K562 (cell line): ENCODE measurements at regions not wholly inside any gene's neighbourhood (a gene's known extent, or its start where the extent isn't known, plus 50 kb on each side); places are given as distances from the start of the nearest gene placed in this dataset.

Experiments used
- ATAC-seq: fragments of 200-7000 bp; cut with Tn5 transposase; 3 replicates; pipeline ENCODE4 v1.9.1; 2020; ENCODE audit warnings: moderate library complexity
- BruUV-seq: library from RNA; stranded (reverse); fragments of 400-500 nt; replicated peaks from 2 replicates; lab custom pipeline; 2021; lab: Mats Ljungman, UMichigan
- CTCF ChIA-PET: fragments of 300-600 bp; formaldehyde crosslinking; extraction: SDS; loops from one replicate; lab custom pipeline; 2021; ENCODE audit warnings: low intra/inter-chr PET ratio; lab: Yijun Ruan, JAX
- POLR2A ChIA-PET: fragments of 300-600, 350-650 bp; sonication (Branson Sonifier 250); formaldehyde crosslinking; extraction: SDS; loops from one replicate; lab custom pipeline; 2021; ENCODE audit warnings: antibody characterized with exemption, inconsistent platforms; lab: Yijun Ruan, JAX
- DNase-seq, 4 experiments: peaks; one replicate each; pipeline versions ENCODE4 v3.0.0 to v3.0.0-alpha.2; 2011 to 2018; ENCODE audit warnings: low spot score in 3 of 4, mixed read lengths in 3 of 4; ENCODE audit errors: extremely low read depth in 1 of 4
- FAIRE-seq: peaks from 2 replicates; lab custom pipeline; 2011; peaks lifted over from hg19 to GRCh38; lab: Jason Lieb, UNC
- H2AFZ ChIP-seq: 2 replicates; pipeline ENCODE4 v1.6.0; 2011; ENCODE audit warnings: low read depth, low read length, control low read depth, inconsistent platforms
- H3K27ac ChIP-seq: fragments of 200-600 bp; 3 replicates; pipeline ENCODE4 v1.8.0; 2011; ENCODE audit warnings: low read depth, mild to moderate bottlenecking, control low read depth, inconsistent platforms, low read length, moderate library complexity, mixed read lengths; ENCODE audit errors: extremely low read depth
- H3K27me3 ChIP-seq, 2 experiments: fragments of 300-600 bp in 1 of 2; 2 replicates in 1 of 2; 3 replicates in 1 of 2; pipeline versions ENCODE4 v1.6.0 to v1.8.0; 2011; ENCODE audit warnings: inconsistent platforms in 2 of 2, low read length in 2 of 2, mild to moderate bottlenecking in 1 of 2, mixed read lengths in 1 of 2, moderate library complexity in 1 of 2; ENCODE audit not compliant: control insufficient read depth in 2 of 2, insufficient read depth in 2 of 2
- H3K36me3 ChIP-seq: fragments of 300-600 bp; 3 replicates; pipeline ENCODE4 v1.8.0; 2011; ENCODE audit warnings: mild to moderate bottlenecking, low read length, inconsistent platforms; ENCODE audit not compliant: control insufficient read depth, insufficient read depth
- H3K4me1 ChIP-seq, 2 experiments: fragments of 200-600 bp in 1 of 2; replicated peaks in 1 of 2; 2 replicates in 1 of 2; 3 replicates in 1 of 2; pipeline versions ENCODE4 v1.5.1 to v1.8.0; 2011; ENCODE audit warnings: inconsistent platforms in 2 of 2, low read length in 2 of 2, mild to moderate bottlenecking in 1 of 2, mixed read lengths in 1 of 2, moderate library complexity in 1 of 2; ENCODE audit not compliant: control insufficient read depth in 2 of 2, insufficient read depth in 2 of 2
- H3K4me2 ChIP-seq: 2 replicates; pipeline ENCODE4 v1.6.1; 2011; ENCODE audit warnings: low read length, control low read depth, inconsistent platforms, mixed read lengths; ENCODE audit not compliant: insufficient read depth
- H3K4me3 ChIP-seq: fragments of 200-600 bp; sonication (generic), shearing (Covaris generic); 2 replicates; pipeline ENCODE4 v1.5.1; 2016; ENCODE audit warnings: control low read depth, inconsistent platforms
- H3K79me2 ChIP-seq: fragments of 200-600 bp; 3 replicates; pipeline ENCODE4 v1.8.0; 2011; ENCODE audit warnings: low read length, inconsistent platforms; ENCODE audit not compliant: control insufficient read depth, insufficient read depth
- H3K9ac ChIP-seq, 2 experiments: 2 replicates each; pipeline versions ENCODE4 v1.6.0 to v1.6.1; 2011; ENCODE audit warnings: low read depth in 2 of 2, low read length in 2 of 2, control low read depth in 1 of 2, inconsistent platforms in 1 of 2, mild to moderate bottlenecking in 1 of 2, mixed read lengths in 1 of 2; ENCODE audit not compliant: insufficient read depth in 1 of 2
- H3K9me1 ChIP-seq: one replicate; pipeline ENCODE4 v1.6.0; 2011; ENCODE audit warnings: inconsistent platforms, mild to moderate bottlenecking, low read length, moderate library complexity; ENCODE audit not compliant: control insufficient read depth, insufficient read depth
- H3K9me3 ChIP-seq: replicated peaks from 2 replicates; pipeline ENCODE4 v1.5.1; 2011; ENCODE audit warnings: low read depth, low read length, inconsistent platforms; ENCODE audit not compliant: control insufficient read depth, insufficient read depth
- H4K20me1 ChIP-seq: replicated peaks from 2 replicates; pipeline ENCODE4 v1.6.1; 2011; ENCODE audit warnings: low read length, inconsistent platforms, mixed read lengths; ENCODE audit not compliant: control insufficient read depth, insufficient read depth
- BRD4 ChIP-seq: fragments of 200-600 bp; sonication (generic); IDR thresholded peaks from 2 replicates; pipeline ENCODE4 v1.6.1; 2017; ENCODE audit warnings: inconsistent platforms
- E2F8 ChIP-seq: fragments of 450-650 bp; IDR thresholded peaks from 2 replicates; pipeline ENCODE4 v1.7.1; 2018; ENCODE audit warnings: mild to moderate bottlenecking, low read depth; ENCODE audit not compliant: partially characterized antibody
- GATAD2A ChIP-seq: fragments of 450-650 bp; IDR thresholded peaks from 2 replicates; pipeline ENCODE4 v1.6.1; 2017
- HCFC1 ChIP-seq: IDR thresholded peaks from 2 replicates; pipeline ENCODE4 v1.6.1; 2012; ENCODE audit warnings: low read depth, low read length, improper control_type of control experiment
- L3MBTL2 ChIP-seq: fragments of 450-650 bp; IDR thresholded peaks from 2 replicates; pipeline ENCODE4 v1.6.1; 2016; ENCODE audit warnings: mild to moderate bottlenecking, moderate library complexity
- NR2C2 ChIP-seq, 2 experiments: fragments of 200-800 bp in 1 of 2; sonication (Bioruptor generic) in 1 of 2; sonication (generic) in 1 of 2; formaldehyde crosslinking in 1 of 2; IDR thresholded peaks; 2 replicates each; pipeline versions ENCODE4 v1.6.1 to v1.8.0; 2016 to 2022; ENCODE audit warnings: mild to moderate bottlenecking in 1 of 2, missing compliant biosample characterization in 1 of 2, missing genetic modification characterization in 1 of 2, missing genetic modification reagents in 1 of 2
- PTRF ChIP-seq: fragments of 450-650 bp; IDR thresholded peaks from 2 replicates; pipeline ENCODE4 v1.6.1; 2016; ENCODE audit warnings: mild to moderate bottlenecking, missing genetic modification characterization, missing compliant biosample characterization
- RHOXF2B ChIP-seq: fragments of 250-450 bp; sonication (Bioruptor Pico); conservative IDR thresholded peaks from 2 replicates; pipeline ENCODE4 v1.5.1; 2021
- SMARCE1 ChIP-seq: fragments of 450-650 bp; IDR thresholded peaks from 2 replicates; pipeline ENCODE4 v1.7.1; 2016; ENCODE audit warnings: mild to moderate bottlenecking
- VEZF1 ChIP-seq: fragments of 200-800 bp; sonication (Bioruptor generic); IDR thresholded peaks from 2 replicates; pipeline ENCODE4 v1.6.1; 2017; ENCODE audit warnings: missing genetic modification characterization, missing compliant biosample characterization
- WGBS: fragments of 100-300 bp; shearing (Covaris generic); methylation state at CpG from one replicate; pipeline ENCODE4 v1.1.6; 2016; ENCODE audit warnings: low coverage, mixed read lengths; ENCODE audit not compliant: insufficient coverage; ENCODE audit errors: missing lambda C conversion rate; 5-methylcytosine and 5-hydroxymethylcytosine counted together
- in situ Hi-C: fragments of 300-500 bp; cut with MboI; formaldehyde crosslinking; loops from 4 replicates; pipeline ENCODE4 v1.15.0; 2018; ENCODE audit warnings: inconsistent platforms, mixed read lengths
- intact Hi-C: fragments of 100-400 bp; cut with micrococcal nuclease; formaldehyde crosslinking; loops from 2 replicates; pipeline ENCODE4 v1.14.2; 2022
- TF ChIP-seq, protein P1 (sequence below): fragments of 250-450 bp; sonication (Bioruptor Pico); IDR thresholded peaks from 2 replicates; pipeline ENCODE4 v1.9.0; 2021; ENCODE audit warnings: mild to moderate bottlenecking

GRCh38 chr12:95397571-95397970 lies 76.4 kb upstream of the METAP2 start:
- no TSS peak for BruUV-seq
- WGBS: 1% methylated on average over 5 of the region's 5 CpGs
- Histone ChIP-seq H3K9me1 (no peaks in the 10 kb centered on the region), H2AFZ (no peak overlapping the region), H3K79me2 (no peaks in the 10 kb centered on the region), H3K4me3 (no peak overlapping the region), H3K27ac (no peak overlapping the region), H3K9ac (no peak overlapping the region), H3K4me2 (no peak overlapping the region), H3K27me3 (peaks cover 4 to 20% of the 10 kb centered on the region in 2 experiments; a peak in 4 of 5 replicates), H4K20me1 (no peaks in the 10 kb centered on the region), H3K36me3 (no peaks in the 10 kb centered on the region), H3K4me1 (no peaks in the 10 kb centered on the region), H3K9me3 (no peaks in the 10 kb centered on the region)
- CTCF ChIA-PET: no interaction called here
- no peak for FAIRE-seq
- DNase-seq: no peak
- in situ Hi-C loops (no loop called here), intact Hi-C loops (no loop called here)
- ATAC-seq: no peak
- TF ChIP-seq BRD4: no peak
- no peak for TF ChIP-seq HCFC1
- TF ChIP-seq NR2C2 (CRISPR knock-in tag; IDR thresholded peaks at IDR 0.05): no peak
- no peak for TF ChIP-seq NR2C2 (tag; IDR thresholded peaks at IDR 0.05)
- TF ChIP-seq RHOXF2B: no peak
- no peak for TF ChIP-seq E2F8
- no peak for TF ChIP-seq VEZF1
- TF ChIP-seq L3MBTL2: no peak
- TF ChIP-seq, protein P1, sequence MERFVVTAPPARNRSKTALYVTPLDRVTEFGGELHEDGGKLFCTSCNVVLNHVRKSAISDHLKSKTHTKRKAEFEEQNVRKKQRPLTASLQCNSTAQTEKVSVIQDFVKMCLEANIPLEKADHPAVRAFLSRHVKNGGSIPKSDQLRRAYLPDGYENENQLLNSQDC (CRISPR knock-in tag): no peak
- no peak for TF ChIP-seq SMARCE1
- TF ChIP-seq PTRF (tag): no peak
- no peak for TF ChIP-seq GATAD2A
- POLR2A ChIA-PET: interaction anchor here (1.1 kb wide), 1 partner anchor 9 kb away, joined by 3 read pairs; no protein-coding TSS in a partner anchor
